ENCODE measurements at regions not wholly inside any gene's neighbourhood (a gene's known extent, or its start where the extent isn't known, plus 50 kb on each side); places are given as distances from the start of the nearest gene placed in this dataset.
"Not testable (repeated sequence)": the region's sequence is repeated elsewhere in the genome, so short reads cannot be mapped to it uniquely, and the experiment has no call there.

GRCh38 chr1:56097713-56098112 lies 481.6 kb downstream of the PLPP3 start:
- no peak for DNase-seq

DNA sequence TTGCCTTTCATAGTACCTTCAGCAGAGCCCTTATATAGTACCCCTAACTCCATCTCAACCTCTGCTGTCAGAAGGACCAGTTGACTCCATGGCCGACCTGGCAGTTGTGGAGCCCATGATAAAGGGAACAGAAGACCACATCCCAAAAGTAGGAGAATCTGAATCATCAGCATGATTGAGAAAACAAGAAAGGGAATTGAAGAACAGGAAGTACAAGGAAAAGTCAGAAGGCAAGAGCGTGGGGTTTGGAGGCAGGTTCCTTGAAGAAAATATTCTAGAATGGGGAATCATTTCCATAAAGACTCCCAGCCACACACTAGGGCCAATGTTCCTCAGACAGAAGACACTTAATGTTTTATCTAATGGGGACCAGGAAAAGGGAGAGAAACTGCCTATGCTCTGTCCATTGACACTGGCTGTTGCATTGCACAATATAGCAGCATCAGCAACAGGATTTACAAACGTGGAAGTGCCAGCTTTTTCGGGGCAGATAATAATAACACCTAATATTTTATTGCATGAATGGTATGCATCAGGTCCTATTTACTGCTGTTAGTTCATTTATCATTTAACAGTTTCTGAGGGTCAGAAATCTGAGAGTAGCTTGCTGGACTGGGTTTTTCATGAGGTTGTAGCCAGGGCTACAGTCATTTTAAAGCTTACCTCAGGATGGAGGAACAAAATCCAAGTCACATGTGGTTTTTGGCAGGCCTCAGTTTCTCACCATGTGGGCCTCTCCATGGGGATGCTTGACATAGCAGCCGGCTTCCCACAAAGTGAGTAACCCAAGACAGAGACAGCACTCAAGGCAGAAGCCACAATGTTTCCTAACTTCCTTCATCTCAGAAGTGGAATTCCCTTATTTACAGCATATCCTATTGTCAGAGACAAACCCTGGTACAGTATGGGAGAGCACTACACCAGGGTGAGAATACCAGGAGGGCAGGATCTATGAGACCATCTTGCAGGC lies 483.4 kb downstream of the PLPP3 start:
- no peak for DNase-seq

GRCh38 chr1:56094168-56094567 lies 485.2 kb downstream of the PLPP3 start:
- no peak for DNase-seq

GRCh38 chr1:56092684-56093570 lies 486.4 kb downstream of the PLPP3 start:
- DNase-seq: no peak

- DNase-seq: not testable (repeated sequence)
These were observed 489.5 kb downstream of the PLPP3 start for GRCh38 chr1:56089826-56090225.

- no peak for DNase-seq
These were observed 495.1 kb downstream of the PLPP3 start for GRCh38 chr1:56084246-56084645.

GRCh38 chr1:56081736-56082135 lies 497.6 kb downstream of the PLPP3 start:
- DNase-seq: no peak

- no peak for DNase-seq
These were observed 498.2 kb downstream of the PLPP3 start for GRCh38 chr1:56081173-56081572.

DNA sequence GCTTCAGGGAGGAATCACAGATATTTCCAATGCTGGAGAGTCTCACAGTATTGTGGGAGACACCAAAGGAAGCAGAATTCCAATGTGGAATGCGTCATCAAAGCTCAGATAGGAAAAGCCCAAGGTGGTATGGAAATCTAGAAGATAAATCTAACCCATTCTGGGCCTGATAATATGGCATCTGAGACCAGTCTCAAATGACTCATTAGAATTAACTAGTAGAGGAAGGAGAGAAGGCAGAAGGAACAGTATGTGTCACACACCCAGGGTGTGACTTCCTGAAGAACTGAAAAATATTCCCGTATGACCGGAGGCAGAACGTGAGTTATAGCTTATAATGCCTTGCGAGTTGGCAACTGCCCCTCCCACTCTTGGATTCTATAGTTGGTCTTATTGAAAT lies 499.2 kb downstream of the PLPP3 start:
- DNase-seq: no peak

DNA sequence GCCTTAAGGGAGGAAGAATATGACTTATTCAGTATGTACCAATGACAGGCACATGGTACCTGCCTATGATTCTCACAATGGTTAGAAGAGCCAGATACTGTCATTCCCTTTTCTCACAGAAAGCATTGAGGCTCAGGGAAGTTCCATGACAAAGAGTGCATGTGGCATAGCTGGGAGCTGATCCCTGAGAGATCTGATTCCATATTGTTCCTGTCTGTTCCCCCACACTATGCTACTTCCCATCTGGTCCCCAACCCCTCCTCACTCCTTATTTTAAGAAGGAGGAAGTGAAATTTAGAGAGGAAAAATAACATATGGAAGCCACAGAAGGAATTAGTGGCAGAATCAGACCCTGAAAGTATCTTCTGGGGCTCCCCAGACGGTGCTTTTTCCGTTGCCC lies 500.0 kb downstream of the PLPP3 start:
- DNase-seq: no peak

GRCh38 chr1:56077206-56077605 lies 502.2 kb downstream of the PLPP3 start:
- no peak for DNase-seq

DNA sequence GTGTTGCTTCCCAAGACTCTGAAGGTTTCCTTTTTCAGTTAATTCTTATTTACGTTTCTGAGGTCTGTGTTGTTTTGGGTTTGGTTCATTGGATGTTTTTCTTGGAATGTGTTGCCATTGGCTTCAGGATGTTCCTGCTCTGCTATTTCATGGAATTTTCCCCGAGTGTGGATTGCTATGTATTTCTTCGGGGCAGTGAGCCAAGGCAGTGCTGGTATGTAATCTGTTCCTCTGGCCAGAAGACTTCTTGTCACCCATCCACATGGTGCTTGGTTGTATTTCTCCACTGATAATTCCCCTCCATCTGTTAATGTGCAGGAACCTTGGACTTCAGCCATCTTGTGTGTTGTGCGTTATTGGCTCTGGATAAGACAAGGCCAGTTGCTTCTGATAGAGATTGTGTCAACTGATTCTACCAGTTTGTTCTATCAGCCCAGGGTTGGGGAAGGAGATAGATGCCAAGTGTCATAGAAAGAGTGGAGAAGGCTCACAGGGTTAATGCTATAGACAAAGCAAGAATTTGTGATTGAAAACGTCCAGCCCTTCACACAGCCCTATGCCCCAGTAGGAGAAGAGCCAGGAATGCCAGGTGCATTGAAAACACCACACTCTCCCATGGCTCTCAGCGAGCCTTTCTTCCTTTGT lies 505.2 kb downstream of the PLPP3 start:
- no peak for DNase-seq

DNA sequence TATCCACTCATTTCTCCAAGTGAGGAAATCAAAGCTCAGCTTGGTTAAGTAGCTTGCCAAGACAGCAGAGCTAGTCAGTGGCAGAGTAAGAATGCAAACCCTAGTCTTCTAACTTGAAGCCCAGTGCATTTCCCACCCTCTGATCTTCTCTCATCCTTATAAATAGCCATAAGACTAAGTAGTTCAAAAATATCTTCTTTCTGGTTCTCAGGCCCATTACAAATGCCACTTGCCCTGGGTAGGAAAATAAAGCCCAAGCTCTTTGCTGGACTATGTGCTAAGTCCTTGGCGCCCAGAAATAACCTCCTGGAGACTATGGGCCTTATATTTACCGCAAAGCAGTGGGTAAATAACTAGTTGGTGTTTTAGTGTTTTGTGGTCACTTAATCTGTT lies 505.8 kb downstream of the PLPP3 start:
- no peak for DNase-seq

GRCh38 chr1:56073206-56073605 lies 506.2 kb downstream of the PLPP3 start:
- DNase-seq: no peak

- DNase-seq: no peak
These were observed 507.1 kb downstream of the PLPP3 start for GRCh38 chr1:56072310-56072709.

DNA sequence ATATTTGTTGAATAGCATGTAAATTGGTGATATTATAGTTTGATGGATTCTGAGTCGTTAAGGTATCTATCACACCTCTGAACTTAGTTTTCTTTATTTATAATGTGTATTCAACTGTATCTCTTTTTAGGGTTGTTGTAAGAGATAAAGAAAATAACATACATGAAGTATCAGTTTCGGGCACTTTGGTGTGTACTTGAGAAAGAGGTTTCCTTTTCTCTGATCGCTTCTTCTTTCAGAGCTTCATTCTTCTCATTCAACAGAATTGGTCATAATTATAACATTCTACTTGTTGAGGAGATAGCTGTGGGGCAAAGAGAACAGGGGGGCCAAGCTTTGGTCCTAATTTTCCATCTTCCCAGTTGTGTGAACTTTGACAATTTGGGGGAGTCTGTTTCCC lies 508.0 kb downstream of the PLPP3 start:
- DNase-seq: no peak

DNA sequence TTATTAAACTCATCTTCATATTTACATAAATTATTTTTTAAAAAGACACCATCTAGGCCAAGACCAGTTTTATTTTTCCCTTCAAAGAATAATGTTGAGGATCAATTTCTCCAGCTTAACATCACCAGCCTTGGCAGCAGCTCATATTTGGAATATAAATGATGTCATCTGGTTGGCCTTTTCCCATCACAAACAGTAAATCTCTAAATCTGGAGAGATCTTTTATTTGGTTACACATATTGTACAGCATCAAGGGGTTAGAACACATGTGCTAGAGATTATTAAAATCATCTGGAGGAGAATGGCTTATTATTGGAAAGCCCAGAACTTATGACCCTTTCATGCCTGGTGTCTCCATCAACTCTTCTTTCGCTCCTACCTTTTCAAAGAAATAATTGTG lies 508.8 kb downstream of the PLPP3 start:
- no peak for DNase-seq

GRCh38 chr1:56069824-56070223 lies 509.5 kb downstream of the PLPP3 start:
- no peak for DNase-seq

DNA sequence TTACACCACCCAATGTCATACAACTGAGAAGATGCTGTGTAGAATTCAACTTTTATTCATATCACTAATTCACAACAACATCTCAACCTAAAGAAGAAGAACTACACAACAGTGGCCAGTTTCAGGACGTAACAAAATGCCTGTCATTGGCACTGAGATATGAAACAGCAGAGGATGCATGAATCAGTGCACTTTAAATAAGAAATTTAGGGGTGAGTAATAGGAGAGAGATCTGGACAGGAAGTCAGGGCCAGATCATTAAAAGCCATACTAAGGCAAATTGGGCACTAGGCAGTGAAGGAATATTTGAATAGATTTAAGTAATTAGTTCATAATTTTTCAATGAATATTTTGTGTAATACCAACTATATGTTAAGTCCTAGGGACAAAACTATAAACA lies 510.5 kb downstream of the PLPP3 start:
- no peak for DNase-seq

DNA sequence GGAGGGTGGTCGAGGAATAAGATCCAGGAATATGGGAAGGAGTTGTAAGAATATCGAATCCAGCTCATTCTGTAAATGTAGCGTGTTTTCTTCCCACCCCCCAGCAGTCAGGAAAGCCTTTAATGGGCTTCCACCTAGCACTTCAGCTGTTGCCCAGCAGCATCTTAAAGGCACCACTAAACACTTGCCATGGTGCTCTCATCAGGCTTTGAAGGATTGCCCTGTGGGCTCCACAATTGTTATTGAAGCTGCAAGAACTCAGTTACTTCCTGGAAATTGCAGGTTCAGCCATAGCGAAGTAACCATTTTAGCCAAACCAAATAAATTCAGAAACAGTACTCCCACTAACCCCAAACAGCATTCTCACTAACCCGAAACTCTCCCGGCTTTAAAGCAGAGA lies 511.2 kb downstream of the PLPP3 start:
- no peak for DNase-seq

DNA sequence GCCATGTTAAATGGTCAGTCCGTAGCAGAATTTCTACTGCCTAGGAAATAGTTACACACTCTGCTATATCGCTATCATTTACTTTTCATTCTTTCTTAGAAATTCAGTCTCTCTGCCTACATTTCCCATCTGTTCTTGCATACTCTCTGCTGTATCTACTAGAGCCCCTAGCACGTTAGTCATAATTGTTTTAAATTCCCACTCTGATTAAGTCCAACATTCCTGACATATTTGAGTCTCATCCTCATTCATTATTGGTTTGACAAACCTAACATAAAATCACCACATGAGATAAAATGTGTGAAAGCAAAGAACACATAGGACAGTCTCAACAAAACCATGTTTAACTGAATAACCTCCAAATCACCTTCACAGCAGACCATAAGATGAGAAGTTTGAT lies 513.6 kb downstream of the PLPP3 start:
- DNase-seq: no peak

DNA sequence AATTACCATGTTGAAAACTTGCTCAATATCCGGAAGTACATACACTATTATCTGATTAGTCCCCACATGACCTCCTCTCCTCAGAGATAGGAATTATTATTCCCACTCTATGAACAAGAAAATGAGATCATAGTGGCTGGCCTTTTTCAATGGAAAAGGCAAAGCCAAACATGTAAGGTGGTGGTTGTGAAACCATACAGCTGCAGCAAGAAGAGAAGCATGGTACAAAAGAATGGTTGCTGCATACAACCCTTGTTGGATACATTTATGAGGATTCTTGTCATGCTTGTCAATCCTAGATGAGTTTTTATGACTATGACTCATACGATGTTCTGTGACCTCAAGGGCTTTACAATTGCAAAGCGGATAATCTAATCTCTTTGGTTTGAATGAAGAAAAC lies 514.7 kb downstream of the PLPP3 start:
- DNase-seq: no peak

DNA sequence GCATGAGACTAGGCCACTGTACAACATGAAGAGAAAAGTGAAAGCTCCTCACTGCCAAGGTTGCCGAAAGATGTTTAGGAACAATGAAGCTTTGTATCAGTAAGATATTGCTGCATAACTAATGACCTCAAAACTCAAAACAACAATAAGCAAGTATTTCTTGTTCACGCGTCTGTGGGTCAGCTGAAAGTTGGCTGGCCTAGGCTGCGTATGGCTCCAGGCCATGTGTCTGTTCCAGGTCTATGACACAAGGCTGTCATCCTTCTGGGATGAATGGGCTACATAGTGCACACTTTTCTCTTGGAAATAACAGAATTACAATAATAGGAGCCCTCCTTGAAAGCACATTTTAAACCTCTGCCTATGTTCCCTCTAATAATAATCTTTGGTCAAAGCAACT lies 515.9 kb downstream of the PLPP3 start:
- DNase-seq: no peak
